H1 (cell line): ENCODE measurements at regions not wholly inside any gene's neighbourhood (a gene's known extent, or its start where the extent isn't known, plus 50 kb on each side); places are given as distances from the start of the nearest gene placed in this dataset.

ENCODE experiments used
- CTCF ChIA-PET: fragments of 300-600 bp; sonication (Branson Sonifier 250); formaldehyde crosslinking; loops from one replicate; lab custom pipeline; 2021; ENCODE audit not compliant: partially characterized antibody; lab: Charles Lee
- POLR2A ChIA-PET: fragments of 300-600 bp; sonication (Branson Sonifier 250); formaldehyde crosslinking; loops from one replicate; lab custom pipeline; 2021; ENCODE audit warnings: inconsistent platforms; ENCODE audit not compliant: partially characterized antibody; lab: Charles Lee
- DNase-seq, 2 experiments: peaks; one replicate each; pipeline versions ENCODE4 v3.0.0 to v3.0.0-alpha.2; 2010 to 2022; ENCODE audit warnings: low spot score in 2 of 2, low read depth in 1 of 2, mixed read lengths in 1 of 2
- FAIRE-seq: peaks from 2 replicates; lab custom pipeline; 2011; peaks lifted over from hg19 to GRCh38; lab: Jason Lieb, UNC
- H2AFZ ChIP-seq: 2 replicates; pipeline ENCODE4 v1.8.1; 2012; ENCODE audit warnings: low read length, inconsistent platforms
- H2AK5ac ChIP-seq: 2 replicates; pipeline ENCODE4 v1.6.1; 2013; ENCODE audit warnings: low read depth, low read length
- H2BK120ac ChIP-seq: replicated peaks from 2 replicates; pipeline ENCODE3; 2013; ENCODE audit warnings: low read depth, low read length, inconsistent platforms
- H2BK12ac ChIP-seq: 2 replicates; pipeline ENCODE4 v1.6.1; 2013; ENCODE audit warnings: low read depth, low read length
- H2BK15ac ChIP-seq: 2 replicates; pipeline ENCODE4 v1.6.1; 2013; ENCODE audit warnings: low read length
- H2BK20ac ChIP-seq: 2 replicates; pipeline ENCODE4 v1.6.1; 2013; ENCODE audit warnings: low read length
- H2BK5ac ChIP-seq: 2 replicates; pipeline ENCODE4 v1.6.1; 2013; ENCODE audit warnings: low read depth, low read length
- H3K14ac ChIP-seq: 2 replicates; pipeline ENCODE4 v1.6.1; 2013; ENCODE audit warnings: inconsistent platforms; ENCODE audit not compliant: insufficient read length
- H3K18ac ChIP-seq: 2 replicates; pipeline ENCODE4 v1.6.1; 2013; ENCODE audit warnings: low read length; ENCODE audit errors: extremely low read depth
- H3K23ac ChIP-seq: 2 replicates; pipeline ENCODE4 v1.6.1; 2013; ENCODE audit warnings: inconsistent platforms; ENCODE audit not compliant: insufficient read length
- H3K23me2 ChIP-seq: 2 replicates; pipeline ENCODE4 v1.6.1; 2013; ENCODE audit warnings: low read depth, low read length
- H3K27ac ChIP-seq: 2 replicates; pipeline ENCODE4 v1.6.1; 2011; ENCODE audit warnings: low read depth, low read length, inconsistent platforms
- H3K27me3 ChIP-seq, 4 experiments: replicated peaks in 1 of 4; 1 replicate in 1 of 4; 2 replicates in 3 of 4; pipeline versions ENCODE4 v1.6.1 to v1.8.1; 2011 to 2013; ENCODE audit warnings: low read length in 3 of 4, mild to moderate bottlenecking in 3 of 4, inconsistent platforms in 2 of 4, mixed read lengths in 2 of 4, moderate library complexity in 1 of 4; ENCODE audit not compliant: control insufficient read depth in 3 of 4, insufficient read depth in 3 of 4; ENCODE audit errors: extremely low read depth in 1 of 4
- H3K36me3 ChIP-seq, 4 experiments: 2 replicates each; pipeline versions ENCODE4 v1.6.1 to v1.8.1; 2011 to 2013; ENCODE audit warnings: mild to moderate bottlenecking in 4 of 4, low read length in 3 of 4, moderate library complexity in 2 of 4, control low read depth in 1 of 4, inconsistent platforms in 1 of 4; ENCODE audit not compliant: insufficient read depth in 4 of 4, control insufficient read depth in 2 of 4
- H3K4ac ChIP-seq: replicated peaks from 2 replicates; pipeline ENCODE3; 2013; ENCODE audit warnings: low read length, low read depth, mixed read lengths, inconsistent platforms; ENCODE audit not compliant: insufficient read length
- H3K4me1 ChIP-seq, 4 experiments: replicated peaks in 1 of 4; 1 replicate in 1 of 4; 2 replicates in 3 of 4; pipeline versions ENCODE4 v1.6.1 to v1.8.1; 2011 to 2013; ENCODE audit warnings: low read length in 3 of 4, inconsistent platforms in 2 of 4, mixed read lengths in 1 of 4; ENCODE audit not compliant: insufficient read depth in 4 of 4, control insufficient read depth in 3 of 4
- H3K4me2 ChIP-seq, 2 experiments: 2 replicates each; pipeline versions ENCODE4 v1.6.1 to v1.8.1; 2011 to 2013; ENCODE audit warnings: low read depth in 2 of 2, low read length in 2 of 2, control low read depth in 1 of 2, inconsistent platforms in 1 of 2, mild to moderate bottlenecking in 1 of 2; ENCODE audit not compliant: insufficient read depth in 1 of 2
- H3K4me3 ChIP-seq, 4 experiments: fragments of 200-600, 300-600 bp in 1 of 4; sonication (generic), shearing (Covaris generic), sonication (Bioruptor Twin) in 1 of 4; 2 replicates each; pipeline versions ENCODE4 v1.5.1 to v1.8.1; 2011 to 2016; ENCODE audit warnings: low read length in 4 of 4, low read depth in 3 of 4, control low read depth in 2 of 4, inconsistent platforms in 2 of 4, mild to moderate bottlenecking in 2 of 4, mixed read lengths in 1 of 4, moderate library complexity in 1 of 4; ENCODE audit not compliant: insufficient read depth in 2 of 4; ENCODE audit errors: extremely low read depth in 1 of 4
- H3K56ac ChIP-seq: replicated peaks from 2 replicates; pipeline ENCODE3; 2013; ENCODE audit warnings: low read depth, mild to moderate bottlenecking, mixed read lengths, low read length, inconsistent platforms; ENCODE audit not compliant: insufficient read length
- H3K79me1 ChIP-seq: 2 replicates; pipeline ENCODE4 v1.6.1; 2013; ENCODE audit warnings: low read depth, low read length, control low read depth
- H3K79me2 ChIP-seq, 2 experiments: 2 replicates each; pipeline versions ENCODE4 v1.6.1 to v1.8.1; 2012 to 2013; ENCODE audit warnings: low read length in 2 of 2, mild to moderate bottlenecking in 2 of 2, inconsistent platforms in 1 of 2; ENCODE audit not compliant: insufficient read depth in 2 of 2, control insufficient read depth in 1 of 2
- H3K9ac ChIP-seq, 4 experiments: replicated peaks in 1 of 4; 1 replicate in 1 of 4; 2 replicates in 3 of 4; pipeline versions ENCODE4 v1.6.1 to v1.8.1; 2011 to 2013; ENCODE audit warnings: low read depth in 3 of 4, low read length in 3 of 4, control low read depth in 2 of 4, mild to moderate bottlenecking in 2 of 4, moderate library complexity in 2 of 4, inconsistent platforms in 1 of 4; ENCODE audit errors: extremely low read depth in 1 of 4
- H3K9me3 ChIP-seq, 2 experiments: 2 replicates each; pipeline versions ENCODE4 v1.6.1 to v1.8.1; 2012 to 2013; ENCODE audit warnings: mild to moderate bottlenecking in 2 of 2, moderate library complexity in 2 of 2, control low read depth in 1 of 2, inconsistent platforms in 1 of 2, low read depth in 1 of 2, low read length in 1 of 2, mixed read lengths in 1 of 2; ENCODE audit not compliant: insufficient read depth in 2 of 2
- H4K20me1 ChIP-seq, 2 experiments: replicated peaks in 1 of 2; 2 replicates each; pipeline versions ENCODE3 to v1.8.1; 2011 to 2013; ENCODE audit warnings: inconsistent platforms in 2 of 2, low read length in 2 of 2, mild to moderate bottlenecking in 1 of 2; ENCODE audit not compliant: insufficient read depth in 2 of 2, control insufficient read depth in 1 of 2
- H4K5ac ChIP-seq: 2 replicates; pipeline ENCODE4 v1.6.1; 2013; ENCODE audit warnings: low read length, low read depth, mixed read lengths, inconsistent platforms; ENCODE audit not compliant: insufficient read length
- H4K8ac ChIP-seq: 2 replicates; pipeline ENCODE4 v1.8.0; 2013; ENCODE audit warnings: mild to moderate bottlenecking, moderate library complexity, low read length, inconsistent platforms; ENCODE audit not compliant: insufficient read depth; ENCODE audit errors: extremely low read depth
- H4K91ac ChIP-seq: replicated peaks from 2 replicates; pipeline ENCODE3; 2013; ENCODE audit warnings: low read length, mixed read lengths, inconsistent platforms; ENCODE audit not compliant: insufficient read length
- CTBP2 ChIP-seq: IDR thresholded peaks from 2 replicates; pipeline ENCODE4 v1.7.0; 2011; ENCODE audit warnings: borderline replicate concordance, mild to moderate bottlenecking, moderate library complexity, mixed read lengths, low read length; ENCODE audit not compliant: insufficient read depth, insufficient read length
- WGBS, 2 experiments: shearing (Covaris generic) in 1 of 2; methylation state at CpG; one replicate each; pipeline versions ENCODE4 v1.1.6 to v1.1.7; 2013 to 2015; ENCODE audit warnings: low lambda C conversion rate in 2 of 2, mixed read lengths in 2 of 2, inconsistent platforms in 1 of 2, low coverage in 1 of 2, missing lambda C conversion rate in 1 of 2; ENCODE audit not compliant: insufficient replicate concordance in 2 of 2, insufficient coverage in 1 of 2, insufficient read length in 1 of 2; ENCODE audit errors: extremely low coverage in 1 of 2, missing lambda C conversion rate in 1 of 2; 5-methylcytosine and 5-hydroxymethylcytosine counted together

GRCh38 chr12:75666939-75667334 is 155.5 kb upstream of the KRR1 start:
- no peak overlapping the region for H2BK5ac ChIP-seq
- no peaks in the 10 kb centered on the region for H3K27me3 ChIP-seq
- no peak overlapping the region for H3K18ac ChIP-seq
- H3K9me3 ChIP-seq: no peaks in the 10 kb centered on the region
- H3K79me2 ChIP-seq: no peaks in the 10 kb centered on the region
- no peaks in the 10 kb centered on the region for H3K36me3 ChIP-seq
- DNase-seq (no peak), FAIRE-seq (no peak)
- H2BK120ac ChIP-seq: no peak overlapping the region
- ChIA-PET CTCF (interaction anchor here (1.3 to 1.7 kb wide), 4 partner anchors 9 to 365 kb away, joined by 3 to 4 read pairs (median 3); partner anchors contain the start of gene PHLDA1), POLR2A (interaction anchor here (1.5 kb wide), 1 partner anchor 364 kb away, joined by 3 read pairs; no protein-coding TSS in a partner anchor)
- no peak overlapping the region for H2AK5ac ChIP-seq
- H3K79me1 ChIP-seq: no peaks in the 10 kb centered on the region
- no peak overlapping the region for H2BK20ac ChIP-seq
- no peak for TF ChIP-seq CTBP2
- peaks cover 0 to 5% (median 0%) of the 10 kb centered on the region in 4 experiments; a peak in 1 of 7 replicates for H3K4me1 ChIP-seq
- H3K27ac ChIP-seq: no peak overlapping the region
- H3K4me2 ChIP-seq: no peak overlapping the region
- no peaks in the 10 kb centered on the region for H3K23me2 ChIP-seq
- no peak overlapping the region for H4K91ac ChIP-seq
- no peak overlapping the region for H3K23ac ChIP-seq
- H2BK12ac ChIP-seq: no peak overlapping the region
- 82% methylated on average over 2 of the region's 2 CpGs; no CpG with 5 or more reads in 1 of the 2 experiments for WGBS, 2 experiments
- H3K9ac ChIP-seq: no peak overlapping the region
- no peak overlapping the region for H3K56ac ChIP-seq
- no peaks in the 10 kb centered on the region for H4K20me1 ChIP-seq
- H3K4me3 ChIP-seq: no peak overlapping the region
- no peak overlapping the region for H3K14ac ChIP-seq
- H2AFZ ChIP-seq: no peak overlapping the region
- no peak overlapping the region for H2BK15ac ChIP-seq
- H3K4ac ChIP-seq: no peak overlapping the region
- no peak overlapping the region for H4K5ac ChIP-seq
- H4K8ac ChIP-seq: no peak overlapping the region
